ENCODE measurements at regions not wholly inside any gene's neighbourhood (a gene's known extent, or its start where the extent isn't known, plus 50 kb on each side); places are given as distances from the start of the nearest gene placed in this dataset.

GRCh38 chr14:30426463-30426862 lies 132.5 kb upstream of the G2E3 start (continued):
- TF ChIP-seq, protein P1, sequence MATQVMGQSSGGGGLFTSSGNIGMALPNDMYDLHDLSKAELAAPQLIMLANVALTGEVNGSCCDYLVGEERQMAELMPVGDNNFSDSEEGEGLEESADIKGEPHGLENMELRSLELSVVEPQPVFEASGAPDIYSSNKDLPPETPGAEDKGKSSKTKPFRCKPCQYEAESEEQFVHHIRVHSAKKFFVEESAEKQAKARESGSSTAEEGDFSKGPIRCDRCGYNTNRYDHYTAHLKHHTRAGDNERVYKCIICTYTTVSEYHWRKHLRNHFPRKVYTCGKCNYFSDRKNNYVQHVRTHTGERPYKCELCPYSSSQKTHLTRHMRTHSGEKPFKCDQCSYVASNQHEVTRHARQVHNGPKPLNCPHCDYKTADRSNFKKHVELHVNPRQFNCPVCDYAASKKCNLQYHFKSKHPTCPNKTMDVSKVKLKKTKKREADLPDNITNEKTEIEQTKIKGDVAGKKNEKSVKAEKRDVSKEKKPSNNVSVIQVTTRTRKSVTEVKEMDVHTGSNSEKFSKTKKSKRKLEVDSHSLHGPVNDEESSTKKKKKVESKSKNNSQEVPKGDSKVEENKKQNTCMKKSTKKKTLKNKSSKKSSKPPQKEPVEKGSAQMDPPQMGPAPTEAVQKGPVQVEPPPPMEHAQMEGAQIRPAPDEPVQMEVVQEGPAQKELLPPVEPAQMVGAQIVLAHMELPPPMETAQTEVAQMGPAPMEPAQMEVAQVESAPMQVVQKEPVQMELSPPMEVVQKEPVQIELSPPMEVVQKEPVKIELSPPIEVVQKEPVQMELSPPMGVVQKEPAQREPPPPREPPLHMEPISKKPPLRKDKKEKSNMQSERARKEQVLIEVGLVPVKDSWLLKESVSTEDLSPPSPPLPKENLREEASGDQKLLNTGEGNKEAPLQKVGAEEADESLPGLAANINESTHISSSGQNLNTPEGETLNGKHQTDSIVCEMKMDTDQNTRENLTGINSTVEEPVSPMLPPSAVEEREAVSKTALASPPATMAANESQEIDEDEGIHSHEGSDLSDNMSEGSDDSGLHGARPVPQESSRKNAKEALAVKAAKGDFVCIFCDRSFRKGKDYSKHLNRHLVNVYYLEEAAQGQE (IDR thresholded peaks at IDR 0.05; ENCODE audit: low read depth, low read length), result no peak
- TF ChIP-seq POLR2A (IDR thresholded peaks at IDR 0.05; ENCODE audit: low read depth, low read length) (no peak), TCF7 (IDR thresholded peaks at IDR 0.05; ENCODE audit: borderline replicate concordance) (no peak), RBBP5 (conservative IDR thresholded peaks at IDR 0.05) (no peak), ZNF384 (IDR thresholded peaks at IDR 0.05; ENCODE audit: borderline replicate concordance, low read depth, low read length) (no peak)
- TF ChIP-seq, protein P2, sequence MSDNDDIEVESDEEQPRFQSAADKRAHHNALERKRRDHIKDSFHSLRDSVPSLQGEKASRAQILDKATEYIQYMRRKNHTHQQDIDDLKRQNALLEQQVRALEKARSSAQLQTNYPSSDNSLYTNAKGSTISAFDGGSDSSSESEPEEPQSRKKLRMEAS (IDR thresholded peaks at IDR 0.05; ENCODE audit: low read depth, low read length), result no peak

DNA sequence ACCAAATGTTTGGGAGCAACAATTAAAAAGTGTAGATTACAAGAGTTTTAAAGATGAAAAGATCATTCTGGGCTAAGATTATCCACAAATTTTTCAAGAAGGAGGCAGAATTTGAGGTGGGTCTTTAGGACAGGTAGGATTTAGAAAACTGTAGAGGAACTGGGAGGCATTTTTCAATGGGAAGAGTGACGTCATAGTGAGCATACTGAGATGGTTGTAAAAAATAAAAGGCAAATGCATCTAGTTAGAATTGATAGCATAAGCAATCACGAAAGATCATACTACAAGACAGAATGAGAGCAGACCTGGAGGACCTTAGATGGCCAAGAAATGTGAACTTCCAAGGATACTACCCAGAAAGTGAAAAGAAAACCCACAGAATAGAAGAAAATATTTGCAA lies 131.6 kb upstream of the G2E3 start:
- BruUV-seq (replicated peaks), result no TSS peak
- Histone ChIP-seq H3K79me2 (ENCODE audit: control insufficient read depth, insufficient read depth, low read length) (no peaks in the 10 kb centered on the region), H3K9me3 (replicated peaks; ENCODE audit: control insufficient read depth, insufficient read depth, low read length) (no peaks in the 10 kb centered on the region), H3K27me3 (replicated peaks in 1 of 2; ENCODE audit: control insufficient read depth in 2 of 2, insufficient read depth in 2 of 2, low read length in 1 of 2) (no peaks in the 10 kb centered on the region), H3K36me3 (ENCODE audit: control insufficient read depth in 2 of 2, insufficient read depth in 2 of 2, low read length in 1 of 2) (no peaks in the 10 kb centered on the region), H4K20me1 (ENCODE audit: control insufficient read depth, insufficient read depth) (no peaks in the 10 kb centered on the region), H3K4me3 (no peak overlapping the region), H3K9ac (ENCODE audit: control insufficient read depth, insufficient read depth, low read length) (no peak overlapping the region), H2AFZ (ENCODE audit: control insufficient read depth, low read depth, low read length) (no peak overlapping the region), H3K4me1 (ENCODE audit: control insufficient read depth, insufficient read depth, low read length) (no peaks in the 10 kb centered on the region), H3K4me2 (ENCODE audit: control insufficient read depth, insufficient read depth) (no peak overlapping the region), H3K27ac (ENCODE audit: control insufficient read depth, insufficient read depth) (no peak overlapping the region)
- intact Hi-C loops (cut with micrococcal nuclease; ENCODE audit: unreplicated experiment), result no loop called here
- in situ Hi-C loops (cut with MboI), result loop anchor here (25.0 kb wide), 1 partner anchor 1665 kb away; the partner anchor contains the start of gene FOXG1
- DNase-seq (ENCODE audit: low read depth, low spot score) (no peak), ATAC-seq (no peak), FAIRE-seq (no peak)
- 0 out of 2 replicates have a peak, but pooled peaks have one; percentile 24 for TF ChIP-seq ATF7 (IDR thresholded peaks at IDR 0.05; ENCODE audit: low read depth)
- no peak for TF ChIP-seq NFYA (IDR thresholded peaks at IDR 0.05; ENCODE audit: borderline replicate concordance, low read depth, low read length)
- ChIA-PET CTCF (no interaction called here), RAD21 (ENCODE audit: unreplicated experiment) (no interaction called here), POLR2A (no interaction called here), SMC1A (ENCODE audit: uncharacterized antibody, unreplicated experiment) (no interaction called here)
- 7% methylated on average over 2 of the region's 2 CpGs for WGBS (ENCODE audit: insufficient coverage, insufficient replicate concordance, low lambda C conversion rate, missing lambda C conversion rate)

Data from GM12878 (cell line).